ENCODE measurements at regions not wholly inside any gene's neighbourhood (a gene's known extent, or its start where the extent isn't known, plus 50 kb on each side); places are given as distances from the start of the nearest gene placed in this dataset.
A peak's percentile ranks its signal among the peaks of the same experiment; 100 is the strongest.

- peak; percentile 98 for DNase-seq
Measured at GRCh38 chr16:48013491-48013901, 142.3 kb downstream of the ABCC12 start.

GRCh38 chr16:48011878-48012658 lies 143.7 kb downstream of the ABCC12 start:
- Histone ChIP-seq H3K9me2 (replicated peaks; ENCODE audit: insufficient read depth, low read length) (no peaks in the 10 kb centered on the region), H3K4me1 (ENCODE audit: low read length) (peaks cover 67% of the 10 kb centered on the region), H3K9me3 (ENCODE audit: low read length) (no peaks in the 10 kb centered on the region), H3K36me3 (ENCODE audit: insufficient read depth, low read length) (no peaks in the 10 kb centered on the region), H3K27ac (ENCODE audit: low read length) (peak overlapping the region; percentile 99), H2AFZ (ENCODE audit: low read length) (no peak overlapping the region), H4K20me1 (ENCODE audit: insufficient read depth, low read depth, low read length) (no peaks in the 10 kb centered on the region), H3K4me3 (ENCODE audit: low read length) (peak overlapping the region; percentile 46), H3K4me2 (ENCODE audit: low read depth, low read length, poor library complexity, severe bottlenecking) (peak overlapping the region; percentile 78), H3K27me3 (ENCODE audit: low read length) (no peaks in the 10 kb centered on the region), H3K9ac (ENCODE audit: low read length) (peak overlapping the region; percentile 66), H3K79me2 (ENCODE audit: low read length) (no peaks in the 10 kb centered on the region)
- peak; percentile 94 for DNase-seq

More at GRCh38 chr16:48013491-48013901, 142.3 kb downstream of the ABCC12 start:
- Histone ChIP-seq H3K4me2 (ENCODE audit: low read depth, low read length, poor library complexity, severe bottlenecking) (peak overlapping the region; percentile 78), H4K20me1 (ENCODE audit: insufficient read depth, low read depth, low read length) (no peaks in the 10 kb centered on the region), H3K79me2 (ENCODE audit: low read length) (no peaks in the 10 kb centered on the region), H3K9me3 (ENCODE audit: low read length) (no peaks in the 10 kb centered on the region), H3K27ac (ENCODE audit: low read length) (peak overlapping the region; percentile 99), H3K36me3 (ENCODE audit: insufficient read depth, low read length) (no peaks in the 10 kb centered on the region), H3K4me3 (ENCODE audit: low read length) (no peak overlapping the region), H3K27me3 (ENCODE audit: low read length) (no peaks in the 10 kb centered on the region), H3K9me2 (replicated peaks; ENCODE audit: insufficient read depth, low read length) (no peaks in the 10 kb centered on the region), H3K9ac (ENCODE audit: low read length) (peak overlapping the region; percentile 55), H2AFZ (ENCODE audit: low read length) (no peak overlapping the region), H3K4me1 (ENCODE audit: low read length) (peaks cover 63% of the 10 kb centered on the region)

- Histone ChIP-seq H3K4me2 (ENCODE audit: low read depth, low read length, poor library complexity, severe bottlenecking) (peak overlapping the region; percentile 78), H3K79me2 (ENCODE audit: low read length) (no peaks in the 10 kb centered on the region), H3K9ac (ENCODE audit: low read length) (peak overlapping the region; percentile 66), H3K9me3 (ENCODE audit: low read length) (peaks cover 4% of the 10 kb centered on the region; the same call in 1 of the 2 replicates), H3K27ac (ENCODE audit: low read length) (peak overlapping the region; percentile 99), H4K20me1 (ENCODE audit: insufficient read depth, low read depth, low read length) (no peaks in the 10 kb centered on the region), H3K36me3 (ENCODE audit: insufficient read depth, low read length) (no peaks in the 10 kb centered on the region; the same call in 1 of the 2 replicates), H3K9me2 (replicated peaks; ENCODE audit: insufficient read depth, low read length) (no peaks in the 10 kb centered on the region), H2AFZ (ENCODE audit: low read length) (no peak overlapping the region), H3K4me1 (ENCODE audit: low read length) (peaks cover 67% of the 10 kb centered on the region), H3K27me3 (ENCODE audit: low read length) (no peaks in the 10 kb centered on the region), H3K4me3 (ENCODE audit: low read length) (peak overlapping the region; percentile 46)
- peak; percentile 85 for DNase-seq
Measured at GRCh38 chr16:48011466-48011865, 144.3 kb downstream of the ABCC12 start.

- H3K4me3 ChIP-seq (ENCODE audit: low read length), result no peak overlapping the region
- DNase-seq, result no peak
- H3K9ac ChIP-seq (ENCODE audit: low read length), result no peak overlapping the region
- no peaks in the 10 kb centered on the region for H3K9me2 ChIP-seq (replicated peaks; ENCODE audit: insufficient read depth, low read length)
- H3K79me2 ChIP-seq (ENCODE audit: low read length), result no peaks in the 10 kb centered on the region
- no peaks in the 10 kb centered on the region; the same call in 1 of the 2 replicates for H3K36me3 ChIP-seq (ENCODE audit: insufficient read depth, low read length)
- no peak overlapping the region for H3K4me2 ChIP-seq (ENCODE audit: low read depth, low read length, poor library complexity, severe bottlenecking)
- H3K4me1 ChIP-seq (ENCODE audit: low read length), result peaks cover 69% of the 10 kb centered on the region
- H3K27me3 ChIP-seq (ENCODE audit: low read length), result no peaks in the 10 kb centered on the region
- no peak overlapping the region for H3K27ac ChIP-seq (ENCODE audit: low read length)
- 0 out of 2 replicates have a peak overlapping the region, but pooled peaks have one; percentile 33 for H2AFZ ChIP-seq (ENCODE audit: low read length)
- no peaks in the 10 kb centered on the region for H4K20me1 ChIP-seq (ENCODE audit: insufficient read depth, low read depth, low read length)
- peaks cover 10% of the 10 kb centered on the region; the same call in 1 of the 2 replicates for H3K9me3 ChIP-seq (ENCODE audit: low read length)
Measured at GRCh38 chr16:48008011-48008525, 147.7 kb downstream of the ABCC12 start.

DNA sequence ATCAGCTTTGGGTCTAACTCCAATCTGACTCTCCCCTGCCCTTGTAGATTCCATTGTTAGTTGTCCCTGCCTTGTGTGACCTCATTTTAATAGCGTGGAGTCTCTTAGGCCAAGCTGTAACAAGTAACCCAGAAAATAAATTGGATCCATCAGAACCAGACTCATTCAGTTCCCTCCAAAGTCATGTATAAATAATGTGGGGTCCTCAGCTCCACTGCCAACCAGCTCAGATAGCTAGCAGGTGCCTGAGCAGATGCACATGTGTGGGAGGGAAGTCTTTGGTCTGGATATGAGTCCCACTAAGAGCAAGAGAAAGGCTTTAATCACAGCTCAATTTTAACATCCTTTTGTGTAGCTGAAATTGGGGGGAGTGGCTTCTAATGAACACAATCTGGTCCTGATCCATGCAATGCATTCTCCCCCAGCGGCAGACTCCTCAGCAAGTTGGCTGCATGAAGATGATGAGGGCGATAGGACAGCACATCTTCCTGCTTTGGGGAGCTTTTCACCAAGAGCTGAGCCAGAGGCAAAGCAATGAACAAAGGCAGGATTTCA lies 151.6 kb downstream of the ABCC12 start:
- peaks cover 10% of the 10 kb centered on the region; the same call in 1 of the 2 replicates for H3K9me3 ChIP-seq (ENCODE audit: low read length)

GRCh38 chr16:48003206-48003907 lies 152.4 kb downstream of the ABCC12 start:
- H3K4me1 ChIP-seq (ENCODE audit: low read length), result peaks cover 41% of the 10 kb centered on the region
- H3K9me3 ChIP-seq (ENCODE audit: low read length), result peaks cover 10% of the 10 kb centered on the region; the same call in 1 of the 2 replicates
- H3K4me3 ChIP-seq (ENCODE audit: low read length), result no peak overlapping the region
- no peak overlapping the region for H3K4me2 ChIP-seq (ENCODE audit: low read depth, low read length, poor library complexity, severe bottlenecking)
- no peak overlapping the region for H3K9ac ChIP-seq (ENCODE audit: low read length)
- no peaks in the 10 kb centered on the region for H3K9me2 ChIP-seq (replicated peaks; ENCODE audit: insufficient read depth, low read length)
- no peaks in the 10 kb centered on the region for H4K20me1 ChIP-seq (ENCODE audit: insufficient read depth, low read depth, low read length)
- no peaks in the 10 kb centered on the region for H3K79me2 ChIP-seq (ENCODE audit: low read length)
- H2AFZ ChIP-seq (ENCODE audit: low read length), result no peak overlapping the region
- no peak for DNase-seq
- no peaks in the 10 kb centered on the region for H3K27me3 ChIP-seq (ENCODE audit: low read length)
- no peak overlapping the region for H3K27ac ChIP-seq (ENCODE audit: low read length)
- H3K36me3 ChIP-seq (ENCODE audit: insufficient read depth, low read length), result no peaks in the 10 kb centered on the region; the same call in 1 of the 2 replicates

More for the DNA sequence above, 151.6 kb downstream of the ABCC12 start:
- Histone ChIP-seq H2AFZ (ENCODE audit: low read length) (no peak overlapping the region), H3K4me3 (ENCODE audit: low read length) (no peak overlapping the region), H4K20me1 (ENCODE audit: insufficient read depth, low read depth, low read length) (no peaks in the 10 kb centered on the region), H3K79me2 (ENCODE audit: low read length) (no peaks in the 10 kb centered on the region), H3K4me1 (ENCODE audit: low read length) (peaks cover 45% of the 10 kb centered on the region), H3K9me2 (replicated peaks; ENCODE audit: insufficient read depth, low read length) (no peaks in the 10 kb centered on the region), H3K27me3 (ENCODE audit: low read length) (no peaks in the 10 kb centered on the region), H3K4me2 (ENCODE audit: low read depth, low read length, poor library complexity, severe bottlenecking) (no peak overlapping the region), H3K9ac (ENCODE audit: low read length) (no peak overlapping the region), H3K27ac (ENCODE audit: low read length) (no peak overlapping the region), H3K36me3 (ENCODE audit: insufficient read depth, low read length) (no peaks in the 10 kb centered on the region; the same call in 1 of the 2 replicates)
- no peak for DNase-seq

DNA sequence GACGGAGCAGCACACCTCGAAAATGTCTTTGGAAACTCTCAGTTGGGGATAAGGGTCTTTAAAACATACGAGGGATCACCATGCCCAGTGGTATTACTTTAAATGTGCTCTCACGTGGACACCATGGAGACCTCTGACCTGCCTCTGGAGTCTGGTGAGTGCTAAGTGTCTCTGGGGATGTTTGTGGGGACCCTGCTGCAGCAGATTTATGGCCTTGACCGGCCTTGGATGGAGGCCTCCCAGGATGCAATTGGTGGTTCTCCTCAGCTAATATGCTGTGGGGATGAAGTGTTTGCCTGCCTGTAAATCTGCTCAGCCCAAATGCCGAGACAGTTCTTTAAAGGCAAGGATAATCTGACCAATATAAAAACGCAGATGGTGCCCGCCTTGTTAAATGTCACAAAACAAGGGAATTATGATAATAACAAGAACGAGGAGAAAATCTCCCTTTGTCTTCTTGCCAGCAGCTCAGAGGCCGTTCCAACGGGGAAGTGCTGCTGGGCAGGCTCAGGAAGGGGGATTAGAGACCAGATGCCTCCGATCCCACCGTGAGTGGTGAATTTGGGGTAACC lies 154.4 kb downstream of the ABCC12 start:
- Histone ChIP-seq H3K4me2 (ENCODE audit: low read depth, low read length, poor library complexity, severe bottlenecking) (no peak overlapping the region), H3K27me3 (ENCODE audit: low read length) (no peaks in the 10 kb centered on the region), H3K4me3 (ENCODE audit: low read length) (no peak overlapping the region), H2AFZ (ENCODE audit: low read length) (no peak overlapping the region), H3K27ac (ENCODE audit: low read length) (no peak overlapping the region), H4K20me1 (ENCODE audit: insufficient read depth, low read depth, low read length) (no peaks in the 10 kb centered on the region), H3K36me3 (ENCODE audit: insufficient read depth, low read length) (no peaks in the 10 kb centered on the region; the same call in 1 of the 2 replicates), H3K9ac (ENCODE audit: low read length) (no peak overlapping the region), H3K4me1 (ENCODE audit: low read length) (peaks cover 39% of the 10 kb centered on the region), H3K9me3 (ENCODE audit: low read length) (peaks cover 5% of the 10 kb centered on the region; the same call in 1 of the 2 replicates), H3K79me2 (ENCODE audit: low read length) (no peaks in the 10 kb centered on the region), H3K9me2 (replicated peaks; ENCODE audit: insufficient read depth, low read length) (no peaks in the 10 kb centered on the region)
- DNase-seq, result no peak

Measured in Karpas-422 (cell line).